ENCODE measurements at regions not wholly inside any gene's neighbourhood (a gene's known extent, or its start where the extent isn't known, plus 50 kb on each side); places are given as distances from the start of the nearest gene placed in this dataset.

GRCh38 chr16:9357829-9358228 is 266.4 kb downstream of the HAPSTR1 start:
- TF ChIP-seq POLR2AphosphoS5 (IDR thresholded peaks at IDR 0.05; ENCODE audit: low read depth, low read length) (no peak), POLR2A (IDR thresholded peaks at IDR 0.05; ENCODE audit: low read depth, low read length) (no peak), PAX5 (IDR thresholded peaks at IDR 0.05; ENCODE audit: insufficient read depth, low read length, severe bottlenecking) (no peak), TAF1 (IDR thresholded peaks at IDR 0.05; ENCODE audit: low read depth, low read length) (no peak), POU2F2 (IDR thresholded peaks at IDR 0.05; ENCODE audit: low read depth, low read length) (no peak)

Measured in GM12891 (cell line).